GM18505 (cell line): ENCODE measurements at regions not wholly inside any gene's neighbourhood (a gene's known extent, or its start where the extent isn't known, plus 50 kb on each side); places are given as distances from the start of the nearest gene placed in this dataset.
"Not testable (repeated sequence)": the region's sequence is repeated elsewhere in the genome, so short reads cannot be mapped to it uniquely, and the experiment has no call there.

Experiments used
- ATAC-seq: cut with Tn5 transposase; IDR thresholded peaks from one replicate; pipeline ENCODE4 v1.9.1; 2021; ENCODE audit not compliant: unreplicated experiment
- POLR2A ChIP-seq: IDR thresholded peaks from 4 replicates; pipeline ENCODE4 v1.6.1; 2011; ENCODE audit warnings: borderline replicate concordance; ENCODE audit not compliant: insufficient read depth, insufficient read length; ENCODE audit errors: extremely low read depth

- no peak for TF ChIP-seq POLR2A
- no peak for ATAC-seq
Measured at GRCh38 chr12:25692115-25693035, 139.3 kb upstream of the LMNTD1 start.

DNA sequence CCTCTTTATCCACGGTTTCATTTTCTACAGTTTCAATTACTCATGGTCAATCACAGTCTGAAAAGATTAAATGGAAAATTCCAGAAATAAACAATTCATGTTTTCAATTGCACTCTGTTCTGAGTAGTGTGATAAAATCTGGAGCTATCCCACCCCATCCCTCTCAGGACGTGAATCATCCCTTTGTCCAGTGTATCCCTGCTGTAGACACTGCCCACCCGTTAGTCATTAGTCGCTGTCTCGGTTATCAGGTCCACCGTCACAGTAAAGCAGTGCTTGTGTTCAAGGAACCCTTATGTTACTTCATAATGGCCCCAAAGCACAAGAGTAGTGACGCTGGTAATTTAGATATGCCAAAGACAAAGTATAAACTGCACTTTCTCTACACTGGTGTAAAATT, 141.0 kb upstream of the LMNTD1 start:
- no peak for TF ChIP-seq POLR2A
- no peak for ATAC-seq

DNA sequence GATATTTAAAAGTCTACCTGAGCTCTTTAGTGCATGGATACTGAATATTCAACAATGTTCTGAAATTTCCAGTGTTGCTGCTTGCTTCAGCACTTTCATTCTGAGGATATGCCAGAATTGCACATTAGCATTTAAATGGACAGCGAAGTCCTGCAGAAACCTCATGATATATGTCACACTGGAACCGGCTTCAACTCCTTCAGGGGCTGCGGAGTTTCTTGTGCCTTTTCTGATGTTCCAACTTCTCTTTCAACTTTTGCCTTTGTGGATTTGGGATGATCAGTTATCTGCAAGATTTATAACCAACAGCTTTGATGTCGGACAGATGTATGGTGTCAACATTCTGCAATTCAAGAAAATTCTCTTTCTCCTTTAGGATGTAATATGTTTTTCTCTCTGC, 142.5 kb upstream of the LMNTD1 start:
- no peak for ATAC-seq

DNA sequence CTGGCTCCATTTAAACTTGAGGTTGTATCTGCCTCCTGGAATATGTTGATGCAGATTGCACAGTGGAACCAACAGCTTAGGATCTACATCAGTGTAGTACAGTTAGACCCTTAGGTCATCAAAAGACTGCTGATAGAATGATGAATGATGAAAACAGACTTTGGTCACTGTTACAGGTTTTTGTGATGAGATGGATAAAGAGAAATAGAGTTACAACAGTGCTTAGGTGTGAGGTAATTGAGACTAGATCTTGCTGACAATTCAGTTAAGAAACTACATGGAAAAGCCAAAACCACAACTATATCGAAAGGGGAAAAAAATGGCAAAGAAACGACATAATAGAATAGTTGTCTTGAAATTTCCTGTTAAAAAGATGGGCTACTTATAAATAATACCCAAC, 145.7 kb upstream of the LMNTD1 start:
- TF ChIP-seq POLR2A, result no peak
- ATAC-seq, result no peak

More for the DNA sequence above, 142.5 kb upstream of the LMNTD1 start:
- no peak for TF ChIP-seq POLR2A

DNA sequence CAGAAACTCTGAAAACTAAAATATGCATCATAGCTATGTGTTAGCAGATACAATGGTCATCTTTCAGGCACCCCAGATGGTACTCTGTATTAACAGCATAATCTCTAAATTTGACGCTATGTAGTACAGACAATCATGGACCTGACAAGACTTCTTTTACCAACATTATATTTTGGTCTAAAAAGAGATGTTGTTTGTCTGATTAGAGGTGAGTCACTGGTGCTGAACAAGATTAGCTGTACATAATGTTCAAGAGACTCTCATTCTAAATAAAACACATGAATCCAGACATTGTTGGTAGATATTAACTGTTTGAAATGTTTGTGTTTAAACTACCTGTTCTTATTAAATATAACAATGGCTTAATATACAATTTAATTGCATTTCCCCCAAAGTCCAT, 146.4 kb upstream of the LMNTD1 start:
- TF ChIP-seq POLR2A, result no peak
- ATAC-seq, result no peak

GRCh38 chr12:25701290-25701689, 148.2 kb upstream of the LMNTD1 start:
- no peak for ATAC-seq
- TF ChIP-seq POLR2A, result no peak

DNA sequence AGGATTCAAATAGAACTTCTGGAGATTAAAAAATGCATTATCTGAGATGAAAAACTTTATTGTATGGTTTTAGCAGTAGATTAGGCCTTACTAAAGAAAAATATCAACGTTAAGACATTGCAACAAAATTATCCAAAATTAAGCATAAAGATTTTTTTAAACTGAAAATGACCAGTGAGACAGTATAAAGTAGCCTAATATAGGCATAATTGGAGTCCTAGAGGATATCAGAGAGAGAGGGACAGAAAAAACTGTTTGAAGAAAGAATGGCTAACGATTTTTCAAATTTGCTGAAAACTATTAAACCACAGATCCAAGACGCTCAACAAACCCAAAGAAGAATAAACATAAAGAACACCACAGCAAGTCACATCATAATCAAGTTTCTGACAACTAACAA, 149.5 kb upstream of the LMNTD1 start:
- no peak for TF ChIP-seq POLR2A
- no peak for ATAC-seq

DNA sequence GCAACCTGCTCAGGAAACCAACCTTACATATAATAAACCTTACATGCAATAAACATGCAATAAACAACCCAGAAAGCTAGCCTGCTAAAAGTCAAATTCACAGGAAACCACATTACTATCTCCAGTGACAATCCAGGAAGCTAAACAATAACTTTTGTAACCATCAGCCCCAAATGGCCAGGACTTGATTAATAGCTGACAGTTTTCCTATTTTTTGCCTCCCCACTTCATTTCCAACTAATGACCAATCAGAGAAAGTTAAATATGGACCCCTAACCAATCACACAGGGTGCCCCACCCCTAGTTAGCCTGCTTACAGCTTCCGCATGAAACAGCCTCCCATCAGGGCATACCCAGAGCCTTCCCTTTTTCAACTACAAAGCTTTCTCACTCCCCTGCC, 152.2 kb upstream of the LMNTD1 start:
- ATAC-seq, result no peak
- no peak for TF ChIP-seq POLR2A

DNA sequence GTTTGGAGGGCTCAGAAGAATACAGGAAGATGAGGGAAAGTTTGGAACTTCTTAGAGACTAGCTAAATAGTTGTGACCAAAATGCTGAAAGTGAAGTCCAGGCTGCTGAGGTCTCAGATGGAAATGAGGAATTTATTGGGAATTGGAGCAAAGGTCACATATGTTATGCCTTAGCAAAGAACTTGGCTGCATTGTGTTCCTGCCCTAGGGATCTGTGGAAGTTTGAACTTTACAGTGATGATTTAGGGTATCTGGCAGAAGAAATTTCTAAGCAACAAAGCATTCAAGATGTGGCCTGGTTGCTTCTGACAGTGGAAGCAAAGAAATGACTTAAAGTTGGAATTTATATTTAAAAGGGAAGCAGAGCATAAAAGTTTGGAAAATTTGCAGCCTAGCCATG, 153.6 kb upstream of the LMNTD1 start:
- not testable (repeated sequence) for ATAC-seq

DNA sequence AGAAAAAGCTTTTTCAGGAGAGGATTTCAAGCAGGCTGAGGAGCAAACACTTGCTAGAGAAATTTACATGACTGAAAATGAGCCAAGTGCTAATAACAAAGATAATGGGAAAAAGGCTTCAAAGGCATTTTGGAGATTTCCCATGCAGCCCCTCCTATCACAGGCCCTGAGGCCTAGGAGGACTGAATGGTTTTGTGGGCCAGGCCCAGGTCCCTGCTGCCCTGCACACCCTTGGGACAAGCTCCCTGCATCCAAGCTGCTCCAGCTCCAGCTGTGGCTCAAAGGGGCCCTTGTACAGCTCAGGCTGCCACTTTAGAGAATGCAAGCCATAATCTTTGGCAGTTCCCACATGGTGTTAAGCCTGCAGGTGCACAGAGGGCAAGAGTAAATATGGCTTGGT, 154.0 kb upstream of the LMNTD1 start:
- no peak for TF ChIP-seq POLR2A
- ATAC-seq, result no peak

DNA sequence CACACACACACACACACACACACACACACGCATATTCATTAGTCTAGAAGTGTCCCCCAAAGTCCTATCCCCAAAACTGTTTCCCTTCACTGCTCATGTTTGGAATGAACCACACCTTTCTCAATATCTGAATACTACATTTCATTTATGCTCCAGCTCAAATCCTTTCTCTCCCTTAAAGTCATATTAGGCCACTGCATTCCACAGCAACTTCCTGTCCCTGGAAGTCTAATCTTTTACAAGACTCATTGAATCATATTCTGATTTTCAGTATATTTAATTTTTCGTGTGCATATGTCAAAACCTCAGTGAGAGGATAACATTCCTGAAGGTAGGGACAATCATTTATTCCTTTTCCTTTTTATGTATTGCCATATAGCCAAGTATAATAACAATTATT, 155.6 kb upstream of the LMNTD1 start:
- no peak for TF ChIP-seq POLR2A
- no peak for ATAC-seq

DNA sequence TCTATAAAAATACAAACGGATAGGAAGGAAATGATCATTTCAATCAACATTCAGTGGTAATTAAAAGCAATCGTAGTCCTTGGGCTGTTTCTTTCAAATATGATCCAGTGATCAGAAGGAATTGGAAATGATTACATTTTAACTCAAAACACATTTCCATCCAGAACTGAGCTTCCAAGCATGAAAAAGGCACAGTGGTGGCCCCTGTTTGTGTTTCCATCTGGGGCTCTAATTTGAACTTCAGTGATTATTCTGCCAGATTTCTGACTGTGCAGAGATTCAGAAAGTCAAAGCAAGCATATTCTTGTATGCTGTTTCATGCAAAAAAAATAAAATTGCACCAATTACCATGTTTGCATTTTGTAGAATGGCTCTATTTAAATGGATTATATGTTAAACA, 157.0 kb upstream of the LMNTD1 start:
- no peak for TF ChIP-seq POLR2A
- ATAC-seq, result no peak

DNA sequence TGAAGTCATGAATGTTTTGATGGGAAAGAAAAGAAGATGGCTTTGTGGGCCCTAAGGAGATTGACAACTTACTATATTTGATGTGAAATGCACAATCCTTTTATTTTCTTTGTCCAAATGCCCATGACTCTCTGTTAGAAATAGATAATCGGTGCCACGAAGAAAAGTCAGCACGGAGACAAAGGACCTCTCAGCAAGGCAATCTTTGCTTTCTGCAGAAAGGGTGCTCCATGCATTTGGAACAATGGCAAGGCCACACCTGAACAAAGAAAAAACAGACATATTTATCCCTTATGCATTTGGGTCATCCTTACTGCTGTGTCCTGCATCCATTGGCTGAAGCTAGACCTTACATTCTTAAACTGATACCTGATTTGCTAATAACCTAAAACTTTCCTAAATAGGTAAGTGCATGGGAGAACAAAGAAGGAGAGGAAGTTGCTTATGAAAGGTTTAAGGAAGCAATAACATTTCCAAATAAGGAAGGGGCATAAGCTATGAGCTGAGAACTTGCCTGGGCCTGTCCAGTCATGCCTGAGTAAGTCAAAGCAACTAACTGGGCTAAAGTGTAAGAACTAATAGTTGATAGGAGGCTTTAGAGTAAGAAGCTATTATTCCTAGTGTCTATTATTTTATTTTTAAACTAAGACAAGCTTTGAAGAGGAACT, 158.0 kb upstream of the LMNTD1 start:
- not testable (repeated sequence) for ATAC-seq

DNA sequence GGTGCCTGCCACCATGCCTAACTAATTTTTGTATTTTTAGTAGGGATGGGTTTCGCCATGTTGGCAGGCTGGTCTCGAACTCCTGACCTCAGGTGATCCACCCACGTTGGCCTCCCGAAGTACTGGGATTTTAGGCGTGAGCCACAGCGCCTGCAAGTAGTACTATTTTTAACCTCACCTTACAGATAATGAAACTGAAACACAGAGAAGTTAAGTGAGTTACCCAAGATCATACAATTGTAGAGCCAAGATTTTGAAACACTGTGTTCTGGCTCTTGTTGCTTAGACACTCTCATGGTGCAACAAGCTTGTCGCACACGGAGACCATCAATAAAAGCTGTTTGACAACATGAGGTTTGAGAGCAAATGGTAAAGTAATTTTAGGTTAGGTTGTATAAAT, 159.1 kb upstream of the LMNTD1 start:
- no peak for TF ChIP-seq POLR2A
- peak; percentile 52 for ATAC-seq
